ENCODE measurements at regions not wholly inside any gene's neighbourhood (a gene's known extent, or its start where the extent isn't known, plus 50 kb on each side); places are given as distances from the start of the nearest gene placed in this dataset.

- no peak overlapping the region for H3K4me3 ChIP-seq (ENCODE audit: low read length)
- H3K27me3 ChIP-seq (ENCODE audit: control insufficient read depth, insufficient read depth, low read length): no peaks in the 10 kb centered on the region
- WGBS (ENCODE audit: insufficient coverage, low lambda C conversion rate): 86% methylated on average over 4 of the region's 6 CpGs
- H3K27ac ChIP-seq (ENCODE audit: low read length): no peak overlapping the region
- DNase-seq: no peak
- H3K4me1 ChIP-seq (ENCODE audit: control insufficient read depth, insufficient read depth, low read length): no peaks in the 10 kb centered on the region
- H3K9me3 ChIP-seq (ENCODE audit: control insufficient read depth, low read depth, low read length): no peaks in the 10 kb centered on the region
- no peaks in the 10 kb centered on the region for H3K36me3 ChIP-seq (ENCODE audit: control insufficient read depth, insufficient read depth, low read length)
Observed at GRCh38 chr7:113804475-113805095, 114.2 kb downstream of the PPP1R3A start.

GRCh38 chr7:113801751-113802150 lies 117.1 kb downstream of the PPP1R3A start:
- DNase-seq: no peak
- H3K9me3 ChIP-seq (ENCODE audit: control insufficient read depth, low read depth, low read length): no peaks in the 10 kb centered on the region
- H3K4me1 ChIP-seq (ENCODE audit: control insufficient read depth, insufficient read depth, low read length): no peaks in the 10 kb centered on the region
- no peak overlapping the region for H3K27ac ChIP-seq (ENCODE audit: low read length)
- H3K36me3 ChIP-seq (ENCODE audit: control insufficient read depth, insufficient read depth, low read length): no peaks in the 10 kb centered on the region
- WGBS (ENCODE audit: insufficient coverage, low lambda C conversion rate): no CpG with 5 or more reads among the region's 1 CpG
- H3K27me3 ChIP-seq (ENCODE audit: control insufficient read depth, insufficient read depth, low read length): no peaks in the 10 kb centered on the region
- H3K4me3 ChIP-seq (ENCODE audit: low read length): no peak overlapping the region

DNA sequence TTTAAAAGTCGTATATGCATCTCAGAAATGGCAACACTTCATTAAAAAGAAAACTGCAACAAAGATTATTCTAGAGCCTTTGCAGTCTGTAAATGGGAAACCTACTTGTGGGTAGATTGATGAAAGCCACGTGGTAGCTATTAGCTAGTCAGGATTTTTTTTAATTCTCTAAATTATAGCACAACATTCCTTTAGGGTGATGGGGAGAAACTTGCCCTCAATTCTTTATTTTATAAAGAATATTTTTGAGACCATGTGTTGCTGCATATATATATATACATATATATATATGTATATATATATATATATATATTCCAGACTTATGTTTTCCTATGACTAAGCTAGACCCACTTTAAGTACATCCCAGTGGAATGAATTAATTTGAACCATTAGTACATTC lies 118.0 kb downstream of the PPP1R3A start:
- H3K4me1 ChIP-seq (ENCODE audit: control insufficient read depth, insufficient read depth, low read length): no peaks in the 10 kb centered on the region
- H3K9me3 ChIP-seq (ENCODE audit: control insufficient read depth, low read depth, low read length): no peaks in the 10 kb centered on the region
- no peak overlapping the region for H3K27ac ChIP-seq (ENCODE audit: low read length)
- no peak overlapping the region for H3K4me3 ChIP-seq (ENCODE audit: low read length)
- WGBS (ENCODE audit: insufficient coverage, low lambda C conversion rate): 80% methylated on average over 1 of the region's 2 CpGs
- no peak for DNase-seq
- H3K36me3 ChIP-seq (ENCODE audit: control insufficient read depth, insufficient read depth, low read length): no peaks in the 10 kb centered on the region
- no peaks in the 10 kb centered on the region for H3K27me3 ChIP-seq (ENCODE audit: control insufficient read depth, insufficient read depth, low read length)

- Histone ChIP-seq H3K4me1 (ENCODE audit: control insufficient read depth, insufficient read depth, low read length) (no peaks in the 10 kb centered on the region), H3K4me3 (ENCODE audit: low read length) (no peak overlapping the region), H3K27ac (ENCODE audit: low read length) (no peak overlapping the region), H3K9me3 (ENCODE audit: control insufficient read depth, low read depth, low read length) (no peaks in the 10 kb centered on the region), H3K36me3 (ENCODE audit: control insufficient read depth, insufficient read depth, low read length) (no peaks in the 10 kb centered on the region), H3K27me3 (ENCODE audit: control insufficient read depth, insufficient read depth, low read length) (no peaks in the 10 kb centered on the region)
- WGBS (ENCODE audit: insufficient coverage, low lambda C conversion rate): no CpG with 5 or more reads among the region's 3 CpGs
- peak in 1 of 2 donors; percentile 54 for DNase-seq
Observed at GRCh38 chr7:113799896-113800295, 118.9 kb downstream of the PPP1R3A start.

DNA sequence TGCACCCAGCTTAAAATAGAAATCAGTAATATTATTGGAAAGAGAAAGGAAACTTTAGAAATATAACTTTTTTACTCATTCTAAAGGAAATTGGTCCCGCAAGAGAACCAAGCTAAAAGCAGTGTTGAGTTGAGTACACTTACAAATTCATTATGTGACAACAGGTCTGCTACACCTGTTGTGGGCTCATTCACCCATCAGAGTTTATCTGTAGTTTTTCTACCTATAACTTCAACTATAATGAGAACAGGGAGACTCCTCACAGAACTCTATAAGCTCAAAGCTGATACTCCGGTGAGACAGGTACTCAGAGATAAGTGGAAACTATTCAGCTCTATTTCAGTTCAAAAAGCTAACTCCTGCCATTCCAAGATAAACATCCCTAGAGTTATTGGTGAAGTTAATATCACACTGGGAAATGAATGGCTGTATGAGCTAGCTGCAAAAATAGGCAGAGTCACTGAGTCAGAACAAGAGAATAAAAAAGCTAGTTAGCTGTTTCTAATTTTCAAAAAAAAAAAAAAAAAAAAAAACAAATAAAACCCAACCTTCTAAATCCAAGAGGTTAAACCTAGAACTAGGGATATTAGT lies 121.3 kb downstream of the PPP1R3A start:
- no peaks in the 10 kb centered on the region for H3K27me3 ChIP-seq (ENCODE audit: control insufficient read depth, insufficient read depth, low read length)

GRCh38 chr7:113796557-113796956 lies 122.3 kb downstream of the PPP1R3A start:
- no peaks in the 10 kb centered on the region for H3K9me3 ChIP-seq (ENCODE audit: control insufficient read depth, low read depth, low read length)
- WGBS (ENCODE audit: insufficient coverage, low lambda C conversion rate): no CpG with 5 or more reads among the region's 2 CpGs
- H3K27ac ChIP-seq (ENCODE audit: low read length): no peak overlapping the region

More for the DNA sequence above, 121.3 kb downstream of the PPP1R3A start:
- DNase-seq: no peak
- Histone ChIP-seq H3K4me3 (ENCODE audit: low read length) (no peak overlapping the region), H3K9me3 (ENCODE audit: control insufficient read depth, low read depth, low read length) (no peaks in the 10 kb centered on the region), H3K4me1 (ENCODE audit: control insufficient read depth, insufficient read depth, low read length) (no peaks in the 10 kb centered on the region), H3K36me3 (ENCODE audit: control insufficient read depth, insufficient read depth, low read length) (no peaks in the 10 kb centered on the region), H3K27ac (ENCODE audit: low read length) (no peak overlapping the region)
- 100% methylated on average over 1 of the region's 2 CpGs for WGBS (ENCODE audit: insufficient coverage, low lambda C conversion rate)

GRCh38 chr7:113794573-113794972 lies 124.2 kb downstream of the PPP1R3A start:
- Histone ChIP-seq H3K36me3 (ENCODE audit: control insufficient read depth, insufficient read depth, low read length) (no peaks in the 10 kb centered on the region), H3K4me3 (ENCODE audit: low read length) (no peak overlapping the region), H3K9me3 (ENCODE audit: control insufficient read depth, low read depth, low read length) (no peaks in the 10 kb centered on the region), H3K27me3 (ENCODE audit: control insufficient read depth, insufficient read depth, low read length) (no peaks in the 10 kb centered on the region), H3K4me1 (ENCODE audit: control insufficient read depth, insufficient read depth, low read length) (no peaks in the 10 kb centered on the region), H3K27ac (ENCODE audit: low read length) (no peak overlapping the region)
- DNase-seq: no peak
- WGBS (ENCODE audit: insufficient coverage, low lambda C conversion rate): 80% methylated on average over 1 of the region's 1 CpG

More at GRCh38 chr7:113796557-113796956, 122.3 kb downstream of the PPP1R3A start:
- H3K4me1 ChIP-seq (ENCODE audit: control insufficient read depth, insufficient read depth, low read length): no peaks in the 10 kb centered on the region
- no peaks in the 10 kb centered on the region for H3K36me3 ChIP-seq (ENCODE audit: control insufficient read depth, insufficient read depth, low read length)
- no peaks in the 10 kb centered on the region for H3K27me3 ChIP-seq (ENCODE audit: control insufficient read depth, insufficient read depth, low read length)
- DNase-seq: no peak
- no peak overlapping the region for H3K4me3 ChIP-seq (ENCODE audit: low read length)

- no peaks in the 10 kb centered on the region for H3K4me1 ChIP-seq (ENCODE audit: control insufficient read depth, insufficient read depth, low read length)
- no peak overlapping the region for H3K27ac ChIP-seq (ENCODE audit: low read length)
- H3K4me3 ChIP-seq (ENCODE audit: low read length): no peak overlapping the region
- no peaks in the 10 kb centered on the region for H3K9me3 ChIP-seq (ENCODE audit: control insufficient read depth, low read depth, low read length)
- no peak for DNase-seq
- no peaks in the 10 kb centered on the region for H3K36me3 ChIP-seq (ENCODE audit: control insufficient read depth, insufficient read depth, low read length)
- no peaks in the 10 kb centered on the region for H3K27me3 ChIP-seq (ENCODE audit: control insufficient read depth, insufficient read depth, low read length)
- WGBS (ENCODE audit: insufficient coverage, low lambda C conversion rate): no CpG with 5 or more reads among the region's 3 CpGs
Observed at GRCh38 chr7:113793171-113793570, 125.6 kb downstream of the PPP1R3A start.

DNA sequence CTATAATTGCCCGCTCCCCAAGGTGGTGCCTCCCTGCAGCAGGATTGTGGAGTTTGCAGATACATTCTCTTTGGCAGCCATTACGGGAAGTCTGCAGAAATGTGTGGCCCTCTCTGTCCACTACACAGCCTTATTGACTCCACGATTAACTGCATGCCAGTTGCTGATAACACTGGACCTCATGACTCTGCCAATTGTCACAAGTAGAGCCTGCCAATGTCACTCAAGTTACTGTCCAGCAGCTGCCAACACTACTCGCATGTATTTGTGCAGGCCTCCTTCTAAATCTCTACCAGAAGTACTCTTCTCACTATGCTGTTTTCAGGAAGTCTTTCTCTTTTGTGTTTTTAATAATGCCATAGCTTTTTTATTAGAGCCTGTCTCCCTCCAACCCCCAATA lies 128.8 kb downstream of the PPP1R3A start:
- no peaks in the 10 kb centered on the region for H3K36me3 ChIP-seq (ENCODE audit: control insufficient read depth, insufficient read depth, low read length)
- WGBS (ENCODE audit: insufficient coverage, low lambda C conversion rate): no CpG with 5 or more reads among the region's 4 CpGs

GRCh38 chr7:113787106-113787505 lies 131.7 kb downstream of the PPP1R3A start:
- DNase-seq: no peak
- H3K4me3 ChIP-seq (ENCODE audit: low read length): no peak overlapping the region
- 94% methylated on average over 2 of the region's 2 CpGs for WGBS (ENCODE audit: insufficient coverage, low lambda C conversion rate)
- no peaks in the 10 kb centered on the region for H3K9me3 ChIP-seq (ENCODE audit: control insufficient read depth, low read depth, low read length)
- no peaks in the 10 kb centered on the region for H3K36me3 ChIP-seq (ENCODE audit: control insufficient read depth, insufficient read depth, low read length)
- no peaks in the 10 kb centered on the region for H3K4me1 ChIP-seq (ENCODE audit: control insufficient read depth, insufficient read depth, low read length)
- H3K27me3 ChIP-seq (ENCODE audit: control insufficient read depth, insufficient read depth, low read length): no peaks in the 10 kb centered on the region
- no peak overlapping the region for H3K27ac ChIP-seq (ENCODE audit: low read length)

More for the DNA sequence above, 128.8 kb downstream of the PPP1R3A start:
- no peaks in the 10 kb centered on the region for H3K27me3 ChIP-seq (ENCODE audit: control insufficient read depth, insufficient read depth, low read length)
- no peak for DNase-seq
- no peaks in the 10 kb centered on the region for H3K4me1 ChIP-seq (ENCODE audit: control insufficient read depth, insufficient read depth, low read length)
- no peak overlapping the region for H3K4me3 ChIP-seq (ENCODE audit: low read length)
- no peaks in the 10 kb centered on the region for H3K9me3 ChIP-seq (ENCODE audit: control insufficient read depth, low read depth, low read length)
- H3K27ac ChIP-seq (ENCODE audit: low read length): no peak overlapping the region

DNA sequence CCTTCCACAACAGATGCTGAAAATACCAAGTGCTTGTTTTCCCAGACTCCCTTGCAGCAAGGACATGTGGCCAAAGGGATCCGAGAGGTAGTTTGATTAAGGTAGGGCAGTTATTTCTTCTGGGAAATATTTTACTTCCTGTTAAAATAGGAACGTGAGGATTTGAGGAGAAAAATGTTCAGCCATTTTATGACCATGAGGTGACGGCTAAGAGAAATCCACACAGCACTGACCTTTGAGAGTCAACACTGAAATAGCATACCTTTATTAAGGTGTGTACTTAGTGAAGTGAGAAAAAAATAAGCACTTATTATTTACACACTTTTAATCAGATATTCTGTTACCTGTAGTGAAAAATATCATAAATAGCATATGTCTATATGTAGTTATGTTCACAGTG lies 133.9 kb downstream of the PPP1R3A start:
- Histone ChIP-seq H3K27me3 (ENCODE audit: control insufficient read depth, insufficient read depth, low read length) (no peaks in the 10 kb centered on the region), H3K36me3 (ENCODE audit: control insufficient read depth, insufficient read depth, low read length) (no peaks in the 10 kb centered on the region), H3K9me3 (ENCODE audit: control insufficient read depth, low read depth, low read length) (no peaks in the 10 kb centered on the region), H3K4me1 (ENCODE audit: control insufficient read depth, insufficient read depth, low read length) (no peaks in the 10 kb centered on the region), H3K27ac (ENCODE audit: low read length) (no peak overlapping the region), H3K4me3 (ENCODE audit: low read length) (no peak overlapping the region)
- WGBS (ENCODE audit: insufficient coverage, low lambda C conversion rate): 0% methylated on average over 1 of the region's 3 CpGs
- DNase-seq: peak in 1 of 2 donors; percentile 53
